DMS53 treated with DMSO at 0.1 percent for 48 hours (cell line): ENCODE measurements at regions not wholly inside any gene's neighbourhood (a gene's known extent, or its start where the extent isn't known, plus 50 kb on each side); places are given as distances from the start of the nearest gene placed in this dataset.
A peak's percentile ranks its signal among the peaks of the same experiment; 100 is the strongest.
"Not testable (repeated sequence)": the region's sequence is repeated elsewhere in the genome, so short reads cannot be mapped to it uniquely, and the experiment has no call there.

ENCODE experiments used
- DNase-seq: peaks from one replicate; lab custom pipeline; 2025; ENCODE audit not compliant: unreplicated experiment; lab: John Stamatoyannopoulos, UW

- DNase-seq: no peak
These were observed 224.1 kb upstream of the ISL1 start for GRCh38 chr5:51159164-51159563.

- no peak for DNase-seq
These were observed 223.6 kb upstream of the ISL1 start for GRCh38 chr5:51159606-51160005.

GRCh38 chr5:51162245-51162644, 221.0 kb upstream of the ISL1 start:
- no peak for DNase-seq

GRCh38 chr5:51165621-51166020, 217.6 kb upstream of the ISL1 start:
- DNase-seq: not testable (repeated sequence)

- no peak for DNase-seq
These were observed 210.2 kb upstream of the ISL1 start for GRCh38 chr5:51172903-51173626.

GRCh38 chr5:51181208-51181894, 201.9 kb upstream of the ISL1 start:
- DNase-seq: no peak

GRCh38 chr5:51185850-51186329, 197.4 kb upstream of the ISL1 start:
- DNase-seq: no peak

- DNase-seq: no peak
These were observed 195.2 kb upstream of the ISL1 start for GRCh38 chr5:51188001-51188591.

GRCh38 chr5:51194671-51195070, 188.6 kb upstream of the ISL1 start:
- no peak for DNase-seq

GRCh38 chr5:51201024-51201423, 182.2 kb upstream of the ISL1 start:
- DNase-seq: no peak

GRCh38 chr5:51201708-51202107, 181.5 kb upstream of the ISL1 start:
- no peak for DNase-seq

GRCh38 chr5:51202161-51202560, 181.1 kb upstream of the ISL1 start:
- no peak for DNase-seq

- DNase-seq: no peak
These were observed 179.7 kb upstream of the ISL1 start for GRCh38 chr5:51203598-51203997.

GRCh38 chr5:51208296-51208695, 175.0 kb upstream of the ISL1 start:
- DNase-seq: no peak

- DNase-seq: no peak
These were observed 168.5 kb upstream of the ISL1 start for GRCh38 chr5:51214746-51215145.

- DNase-seq: peak; percentile 53
These were observed 157.2 kb upstream of the ISL1 start for GRCh38 chr5:51225789-51226742.

- DNase-seq: no peak
These were observed 155.2 kb upstream of the ISL1 start for GRCh38 chr5:51227963-51228470.

- no peak for DNase-seq
These were observed 152.9 kb upstream of the ISL1 start for GRCh38 chr5:51230336-51230735.

- DNase-seq: no peak
These were observed 140.8 kb upstream of the ISL1 start for GRCh38 chr5:51242456-51242855.

- not testable (repeated sequence) for DNase-seq
These were observed 132.3 kb upstream of the ISL1 start for GRCh38 chr5:51250957-51251356.

GRCh38 chr5:51271261-51271660, 112.0 kb upstream of the ISL1 start:
- DNase-seq: no peak
